ENCODE measurements at regions not wholly inside any gene's neighbourhood (a gene's known extent, or its start where the extent isn't known, plus 50 kb on each side); places are given as distances from the start of the nearest gene placed in this dataset.
A peak's percentile ranks its signal among the peaks of the same experiment; 100 is the strongest.

GRCh38 chr4:96044971-96045370, 205.1 kb downstream of the PDHA2 start:
- H3K9me3 ChIP-seq (replicated peaks; ENCODE audit: control insufficient read depth, insufficient read depth, low read length) = no peaks in the 10 kb centered on the region
- intact Hi-C loops (cut with micrococcal nuclease) (no loop called here), dilution Hi-C loops (cut with MboI; ENCODE audit: extremely low pct_ligation_motif_present, low sequenced_read_pairs) (no loop called here)
- no peaks in the 10 kb centered on the region for H3K36me3 ChIP-seq (ENCODE audit: control insufficient read depth in 2 of 2, extremely low read depth in 1 of 2, insufficient read depth in 2 of 2, low read length in 2 of 2)
- H2AFZ ChIP-seq (ENCODE audit: low read depth, low read length) = no peak overlapping the region
- H3K4me1 ChIP-seq (ENCODE audit: control insufficient read depth, extremely low read depth, insufficient read depth, low read length) = no peaks in the 10 kb centered on the region
- DNase-seq (ENCODE audit: low read depth, low spot score) (no peak), FAIRE-seq (no peak)
- no peak overlapping the region for H3K27ac ChIP-seq (ENCODE audit: insufficient read depth, low read depth, low read length)
- no peaks in the 10 kb centered on the region for H3K9me1 ChIP-seq (replicated peaks; ENCODE audit: control insufficient read depth, extremely low read depth, insufficient read depth, low read length)
- H4K20me1 ChIP-seq (replicated peaks; ENCODE audit: control insufficient read depth, extremely low read depth, insufficient read depth, low read length) = no peaks in the 10 kb centered on the region
- no peaks in the 10 kb centered on the region for H3K79me2 ChIP-seq (ENCODE audit: control insufficient read depth, insufficient read depth, low read length)
- H3K4me2 ChIP-seq (ENCODE audit: insufficient read depth, low read length) = no peak overlapping the region
- CTCF ChIA-PET = no interaction called here
- no peak overlapping the region for H3K4me3 ChIP-seq (replicated peaks in 1 of 3; ENCODE audit: insufficient read depth in 1 of 3, low read depth in 1 of 3, low read length in 3 of 3)
- no peaks in the 10 kb centered on the region for H3K27me3 ChIP-seq (ENCODE audit: control insufficient read depth in 2 of 2, insufficient read depth in 2 of 2, low read length in 2 of 2)
- no peak for TF ChIP-seq EZH2 (IDR thresholded peaks at IDR 0.05; ENCODE audit: borderline replicate concordance, low read depth, low read length, severe bottlenecking)
- TF ChIP-seq FOS (IDR thresholded peaks at IDR 0.05; ENCODE audit: borderline replicate concordance, insufficient read depth, low read length) = no peak
- H3K9ac ChIP-seq (replicated peaks; ENCODE audit: extremely low read depth, insufficient read depth, low read length) = no peak overlapping the region
- no TSS peak for BruUV-seq (replicated peaks)
- POLR2A ChIA-PET = no interaction called here

- BruUV-seq (replicated peaks) = no TSS peak
- intact Hi-C loops (cut with micrococcal nuclease) = no loop called here
- H3K4me2 ChIP-seq (ENCODE audit: insufficient read depth, low read length) = no peak overlapping the region
- H3K27me3 ChIP-seq (ENCODE audit: control insufficient read depth in 2 of 2, insufficient read depth in 2 of 2, low read length in 2 of 2) = no peaks in the 10 kb centered on the region
- H3K9me3 ChIP-seq (replicated peaks; ENCODE audit: control insufficient read depth, insufficient read depth, low read length) = no peaks in the 10 kb centered on the region
- POLR2A ChIA-PET = no interaction called here
- H3K36me3 ChIP-seq (ENCODE audit: control insufficient read depth in 2 of 2, extremely low read depth in 1 of 2, insufficient read depth in 2 of 2, low read length in 2 of 2) = no peaks in the 10 kb centered on the region
- no peak overlapping the region for H3K27ac ChIP-seq (ENCODE audit: insufficient read depth, low read depth, low read length)
- no peaks in the 10 kb centered on the region for H3K9me1 ChIP-seq (replicated peaks; ENCODE audit: control insufficient read depth, extremely low read depth, insufficient read depth, low read length)
- FAIRE-seq = peak; percentile 4
- dilution Hi-C loops (cut with MboI; ENCODE audit: extremely low pct_ligation_motif_present, low sequenced_read_pairs) = no loop called here
- H4K20me1 ChIP-seq (replicated peaks; ENCODE audit: control insufficient read depth, extremely low read depth, insufficient read depth, low read length) = no peaks in the 10 kb centered on the region
- H2AFZ ChIP-seq (ENCODE audit: low read depth, low read length) = no peak overlapping the region
- peaks cover 2% of the 10 kb centered on the region for H3K4me1 ChIP-seq (ENCODE audit: control insufficient read depth, extremely low read depth, insufficient read depth, low read length)
- no peaks in the 10 kb centered on the region for H3K79me2 ChIP-seq (ENCODE audit: control insufficient read depth, insufficient read depth, low read length)
- H3K9ac ChIP-seq (replicated peaks; ENCODE audit: extremely low read depth, insufficient read depth, low read length) = no peak overlapping the region
- CTCF ChIA-PET = interaction anchor here (1.0 kb wide), 1 partner anchor 9 kb away, joined by 3 read pairs; no protein-coding TSS in a partner anchor
- peak; percentile 13 for DNase-seq (ENCODE audit: low read depth, low spot score)
- H3K4me3 ChIP-seq (replicated peaks in 1 of 3; ENCODE audit: insufficient read depth in 1 of 3, low read depth in 1 of 3, low read length in 3 of 3) = no peak overlapping the region
- TF ChIP-seq GATA2 (IDR thresholded peaks at IDR 0.05; ENCODE audit: insufficient read depth, insufficient read length, low read depth, low read length) (no peak), POLR2AphosphoS5 (IDR thresholded peaks at IDR 0.05; ENCODE audit: insufficient read depth, low read depth, low read length) (no peak), MAX (IDR thresholded peaks at IDR 0.05; ENCODE audit: insufficient read depth, insufficient read length) (no peak), MYC (IDR thresholded peaks at IDR 0.05; ENCODE audit: low read depth, low read length) (no peak), CTCF (IDR thresholded peaks at IDR 0.05; ENCODE audit: extremely low read depth in 1 of 2, insufficient read depth in 1 of 2, low read depth in 1 of 2, low read length in 2 of 2) (no peak), EZH2 (IDR thresholded peaks at IDR 0.05; ENCODE audit: borderline replicate concordance, low read depth, low read length, severe bottlenecking) (no peak), FOS (IDR thresholded peaks at IDR 0.05; ENCODE audit: borderline replicate concordance, insufficient read depth, low read length) (no peak), JUN (IDR thresholded peaks at IDR 0.05; ENCODE audit: borderline replicate concordance, insufficient read depth, insufficient read length, low read depth) (no peak), POLR2A (IDR thresholded peaks at IDR 0.05; ENCODE audit: low read depth, low read length) (no peak)
These were observed 212.9 kb downstream of the PDHA2 start for GRCh38 chr4:96052827-96053226.
